GF-D8 (cell line): ENCODE measurements at regions not wholly inside any gene's neighbourhood (a gene's known extent, or its start where the extent isn't known, plus 50 kb on each side); places are given as distances from the start of the nearest gene placed in this dataset.
"Not testable (repeated sequence)": the region's sequence is repeated elsewhere in the genome, so short reads cannot be mapped to it uniquely, and the experiment has no call there.

Experiments
- DNase-seq: peaks from one replicate; lab custom pipeline; 2025; lab: John Stamatoyannopoulos, UW

GRCh38 chrY:13756615-13757014 is 52.9 kb downstream of the TMSB4Y start:
- no peak for DNase-seq

- DNase-seq: no peak
These were observed 62.3 kb downstream of the TMSB4Y start for GRCh38 chrY:13766040-13766439.

- DNase-seq: peak; percentile 2
These were observed 86.6 kb downstream of the TMSB4Y start for GRCh38 chrY:13790108-13790793.

- DNase-seq: no peak
These were observed 91.4 kb downstream of the TMSB4Y start for GRCh38 chrY:13795067-13795466.

- no peak for DNase-seq
These were observed 99.1 kb downstream of the TMSB4Y start for GRCh38 chrY:13802828-13803227.

- DNase-seq: no peak
These were observed 99.7 kb downstream of the TMSB4Y start for GRCh38 chrY:13803424-13803823.

- DNase-seq: no peak
These were observed 100.7 kb downstream of the TMSB4Y start for GRCh38 chrY:13804124-13805056.

GRCh38 chrY:13805057-13805735 is 101.5 kb downstream of the TMSB4Y start:
- DNase-seq: no peak

- DNase-seq: no peak
These were observed 102.0 kb downstream of the TMSB4Y start for GRCh38 chrY:13805736-13806067.

GRCh38 chrY:13830089-13830488 is 126.4 kb downstream of the TMSB4Y start:
- DNase-seq: no peak

- DNase-seq: no peak
These were observed 140.7 kb downstream of the TMSB4Y start for GRCh38 chrY:13844411-13844810.

GRCh38 chrY:13845276-13845675 is 141.0 kb downstream of the VCY start:
- no peak for DNase-seq

GRCh38 chrY:13869611-13870010 is 116.7 kb downstream of the VCY start:
- DNase-seq: no peak

GRCh38 chrY:13871426-13871825 is 114.8 kb downstream of the VCY start:
- DNase-seq: no peak

GRCh38 chrY:13872696-13873095 is 113.6 kb downstream of the VCY start:
- DNase-seq: no peak

GRCh38 chrY:13878506-13878905 is 107.8 kb downstream of the VCY start:
- DNase-seq: no peak

GRCh38 chrY:13881096-13881495 is 105.2 kb downstream of the VCY start:
- DNase-seq: no peak

- DNase-seq: no peak
These were observed 103.4 kb downstream of the VCY start for GRCh38 chrY:13882829-13883228.

GRCh38 chrY:13894028-13894427 is 92.2 kb downstream of the VCY start:
- peak; percentile 1 for DNase-seq

GRCh38 chrY:13907736-13908135 is 78.5 kb downstream of the VCY start:
- no peak for DNase-seq

- not testable (repeated sequence) for DNase-seq
These were observed 55.8 kb downstream of the VCY start for GRCh38 chrY:13930436-13930835.
